Sigmoid colon (tissue), 6 donors: ENCODE measurements at regions not wholly inside any gene's neighbourhood (a gene's known extent, or its start where the extent isn't known, plus 50 kb on each side); places are given as distances from the start of the nearest gene placed in this dataset.
"Not testable (repeated sequence)": the region's sequence is repeated elsewhere in the genome, so short reads cannot be mapped to it uniquely, and the experiment has no call there.

Experiments
- DNase-seq: peaks from one replicate; pipeline ENCODE4 v3.0.0-alpha.2; 2019
- H3K27ac ChIP-seq, 4 donors: fragments of 200-600 bp; sonication (generic); one replicate each; pipeline ENCODE4 v1.5.1; 2016 to 2019; ENCODE audit warnings: mild to moderate bottlenecking in 1 of 4
- H3K27me3 ChIP-seq, 3 donors: fragments of 200-600 bp; sonication (generic); one replicate each; pipeline ENCODE4 v1.5.1; 2019; ENCODE audit warnings: mild to moderate bottlenecking in 1 of 3
- H3K36me3 ChIP-seq, 4 donors: fragments of 200-600 bp; sonication (generic); one replicate each; pipeline ENCODE4 v1.5.1; 2016 to 2019
- H3K4me1 ChIP-seq, 4 donors: fragments of 200-600 bp; sonication (generic); one replicate each; pipeline ENCODE4 v1.5.1; 2017 to 2019
- H3K4me3 ChIP-seq, 4 donors: fragments of 200-600 bp; sonication (generic); one replicate each; pipeline ENCODE4 v1.5.1; 2017 to 2019; ENCODE audit warnings: mild to moderate bottlenecking in 2 of 4, moderate library complexity in 1 of 4
- H3K9me3 ChIP-seq, 4 donors: fragments of 200-600 bp in 3 of 4; sonication (generic) in 3 of 4; one replicate each; pipeline versions ENCODE4 v1.5.1 to v1.6.1; 2013 to 2019
- EP300 ChIP-seq, 4 donors: sonication (generic); formaldehyde crosslinking; IDR thresholded peaks; one replicate each; pipeline ENCODE4 v1.6.1; 2017; ENCODE audit warnings: antibody characterized with exemption in 4 of 4
- POLR2A ChIP-seq, 2 donors: fragments of 450-650 bp; IDR thresholded peaks; one replicate each; pipeline ENCODE4 v1.6.1; 2016; ENCODE audit warnings: antibody characterized with exemption in 2 of 2, mild to moderate bottlenecking in 2 of 2, moderate library complexity in 2 of 2
- POLR2AphosphoS5 ChIP-seq, 4 donors: sonication (generic); formaldehyde crosslinking; IDR thresholded peaks; one replicate each; pipeline ENCODE4 v1.6.1; 2017; ENCODE audit warnings: antibody characterized with exemption in 4 of 4
- WGBS, 2 donors: extraction: QIAGEN DNeasy Blood & Tissue Kit; methylation state at CpG; one replicate each; pipeline ENCODE4 v1.1.7; 2013; 5-methylcytosine and 5-hydroxymethylcytosine counted together
- intact Hi-C: fragments of 100-400 bp; cut with DNase I; formaldehyde crosslinking; loops from one replicate; pipeline ENCODE4 v1.15.1; 2023
- TF ChIP-seq, protein P1 (sequence below), 4 experiments: fragments of 450-650 bp in 3 of 4; fragments of 200-600 bp in 1 of 4; IDR thresholded peaks; one replicate each; pipeline ENCODE4 v1.5.1; 2016 to 2019; ENCODE audit warnings: antibody characterized with exemption in 4 of 4, mild to moderate bottlenecking in 3 of 4, moderate library complexity in 2 of 4
- donor health status: healthy with polysubstance abuse.
- donor health status: healthy.

- no peak for DNase-seq
- intact Hi-C loops = no loop called here
- Histone ChIP-seq H3K4me1 (no peaks in the 10 kb centered on the region), H3K36me3 (no peaks in the 10 kb centered on the region), H3K27me3 (no peaks in the 10 kb centered on the region), H3K4me3 (no peak overlapping the region), H3K27ac (no peak overlapping the region), H3K9me3 (no peaks in the 10 kb centered on the region)
- no peak for TF ChIP-seq POLR2A (IDR thresholded peaks at IDR 0.05)
- TF ChIP-seq POLR2AphosphoS5 (IDR thresholded peaks at IDR 0.05) = no peak
- TF ChIP-seq, protein P1, sequence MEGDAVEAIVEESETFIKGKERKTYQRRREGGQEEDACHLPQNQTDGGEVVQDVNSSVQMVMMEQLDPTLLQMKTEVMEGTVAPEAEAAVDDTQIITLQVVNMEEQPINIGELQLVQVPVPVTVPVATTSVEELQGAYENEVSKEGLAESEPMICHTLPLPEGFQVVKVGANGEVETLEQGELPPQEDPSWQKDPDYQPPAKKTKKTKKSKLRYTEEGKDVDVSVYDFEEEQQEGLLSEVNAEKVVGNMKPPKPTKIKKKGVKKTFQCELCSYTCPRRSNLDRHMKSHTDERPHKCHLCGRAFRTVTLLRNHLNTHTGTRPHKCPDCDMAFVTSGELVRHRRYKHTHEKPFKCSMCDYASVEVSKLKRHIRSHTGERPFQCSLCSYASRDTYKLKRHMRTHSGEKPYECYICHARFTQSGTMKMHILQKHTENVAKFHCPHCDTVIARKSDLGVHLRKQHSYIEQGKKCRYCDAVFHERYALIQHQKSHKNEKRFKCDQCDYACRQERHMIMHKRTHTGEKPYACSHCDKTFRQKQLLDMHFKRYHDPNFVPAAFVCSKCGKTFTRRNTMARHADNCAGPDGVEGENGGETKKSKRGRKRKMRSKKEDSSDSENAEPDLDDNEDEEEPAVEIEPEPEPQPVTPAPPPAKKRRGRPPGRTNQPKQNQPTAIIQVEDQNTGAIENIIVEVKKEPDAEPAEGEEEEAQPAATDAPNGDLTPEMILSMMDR (IDR thresholded peaks at IDR 0.05) = no peak
- TF ChIP-seq EP300 (IDR thresholded peaks at IDR 0.05) = no peak
- WGBS, 2 donors = 83 to 97% methylated on average over 1 of the region's 1 CpG
Measured at GRCh38 chr3:109863701-109864100, 526.4 kb upstream of the DPPA4 start.

GRCh38 chr3:109864452-109864851 is 527.1 kb upstream of the DPPA4 start:
- H3K4me3 ChIP-seq = no peak overlapping the region
- no peaks in the 10 kb centered on the region for H3K4me1 ChIP-seq
- TF ChIP-seq EP300 (IDR thresholded peaks at IDR 0.05) (no peak), POLR2A (IDR thresholded peaks at IDR 0.05) (no peak), POLR2AphosphoS5 (IDR thresholded peaks at IDR 0.05) (no peak)
- TF ChIP-seq, protein P1 (IDR thresholded peaks at IDR 0.05) = no peak
- H3K36me3 ChIP-seq = no peaks in the 10 kb centered on the region
- no peak for DNase-seq
- intact Hi-C loops = no loop called here
- no peaks in the 10 kb centered on the region for H3K27me3 ChIP-seq
- H3K27ac ChIP-seq = no peak overlapping the region
- no peaks in the 10 kb centered on the region for H3K9me3 ChIP-seq

- H3K4me3 ChIP-seq = no peak overlapping the region
- no peak for DNase-seq
- TF ChIP-seq POLR2AphosphoS5 (IDR thresholded peaks at IDR 0.05) = no peak
- no peak for TF ChIP-seq POLR2A (IDR thresholded peaks at IDR 0.05)
- H3K9me3 ChIP-seq = no peaks in the 10 kb centered on the region
- no peaks in the 10 kb centered on the region for H3K4me1 ChIP-seq
- no peak overlapping the region for H3K27ac ChIP-seq
- H3K27me3 ChIP-seq = no peaks in the 10 kb centered on the region
- no peaks in the 10 kb centered on the region for H3K36me3 ChIP-seq
- intact Hi-C loops = no loop called here
Measured at GRCh38 chr3:109869586-109869985, 532.2 kb upstream of the DPPA4 start.

DNA sequence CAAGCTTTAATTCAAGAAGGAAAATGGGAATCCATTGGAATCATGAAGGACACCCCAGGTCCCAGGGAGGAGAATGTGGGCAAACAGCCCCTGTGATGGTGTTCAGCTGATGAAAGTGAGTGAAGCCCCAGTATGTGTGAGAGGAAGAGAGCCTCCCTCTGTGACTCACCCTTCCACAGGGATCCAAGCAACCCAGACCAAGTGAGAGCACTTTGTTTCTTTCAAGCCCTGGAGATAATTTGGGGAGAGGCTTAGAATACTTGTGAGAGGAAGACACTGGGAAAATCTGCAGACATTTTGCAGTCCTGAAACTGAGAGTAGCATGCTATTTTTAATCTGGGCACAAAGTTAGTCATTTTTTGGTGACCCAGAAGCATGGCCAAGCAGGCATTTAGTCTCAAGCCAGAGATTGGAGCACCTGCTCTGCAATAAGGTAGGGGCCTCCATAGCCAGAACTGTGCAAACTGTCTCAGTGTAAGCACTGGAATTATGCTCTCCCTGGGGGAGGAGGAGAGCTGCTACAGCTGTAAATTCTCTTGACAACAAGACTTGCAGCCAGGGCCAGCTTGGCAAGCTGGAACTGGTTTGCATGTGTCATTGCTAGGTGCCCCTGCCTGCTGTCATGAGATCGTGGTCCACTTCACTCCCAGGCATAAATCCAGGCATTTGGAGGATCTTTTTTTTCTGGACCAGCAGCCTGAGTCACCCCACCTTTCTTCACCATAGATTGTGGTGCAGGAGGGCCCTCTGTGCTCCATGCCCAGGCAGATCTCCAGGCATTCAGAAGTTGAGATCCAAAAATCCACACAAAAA is 537.8 kb upstream of the DPPA4 start:
- Histone ChIP-seq H3K27me3 (no peaks in the 10 kb centered on the region), H3K27ac (no peak overlapping the region), H3K36me3 (no peaks in the 10 kb centered on the region), H3K4me1 (no peaks in the 10 kb centered on the region), H3K9me3 (no peaks in the 10 kb centered on the region), H3K4me3 (no peak overlapping the region)
- DNase-seq = no peak
- TF ChIP-seq POLR2AphosphoS5 (IDR thresholded peaks at IDR 0.05) = no peak
- TF ChIP-seq, protein P1 (IDR thresholded peaks at IDR 0.05) = no peak
- no peak for TF ChIP-seq EP300 (IDR thresholded peaks at IDR 0.05)
- TF ChIP-seq POLR2A (IDR thresholded peaks at IDR 0.05) = no peak
- WGBS, 2 donors = 44 to 72% methylated on average over 1 of the region's 1 CpG
- intact Hi-C loops = no loop called here

GRCh38 chr3:109877616-109878015 is 540.3 kb upstream of the DPPA4 start:
- H3K9me3 ChIP-seq, H3K36me3 ChIP-seq, H3K27me3 ChIP-seq, H3K27ac ChIP-seq, H3K4me1 ChIP-seq, DNase-seq, H3K4me3 ChIP-seq, intact Hi-C loops: not testable (repeated sequence)
- WGBS, 2 donors = 90 to 92% methylated on average over 2 of the region's 2 CpGs

DNA sequence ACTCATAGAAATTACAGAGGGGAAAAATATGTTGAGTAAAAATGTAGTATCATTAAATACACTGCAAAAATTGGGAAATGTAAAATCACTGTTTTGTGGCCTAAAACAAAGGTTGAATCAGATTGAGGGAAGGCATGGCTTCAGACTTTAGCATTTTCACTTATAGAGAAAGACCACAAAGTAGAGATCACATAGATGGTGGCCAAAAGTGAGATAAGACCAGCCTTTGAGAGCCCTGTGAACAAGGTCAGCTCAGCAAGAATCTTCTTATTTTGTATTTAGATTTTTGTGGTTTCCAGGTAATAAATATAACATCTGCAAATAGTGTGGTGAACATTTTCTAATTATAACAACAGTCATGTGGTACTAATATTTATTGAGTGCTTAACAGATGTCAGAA is 544.8 kb upstream of the DPPA4 start:
- no peaks in the 10 kb centered on the region for H3K27me3 ChIP-seq
- H3K4me3 ChIP-seq = no peak overlapping the region
- peaks cover 0 to 3% (median 0%) of the 10 kb centered on the region in 4 donors for H3K9me3 ChIP-seq
- intact Hi-C loops = no loop called here
- DNase-seq = no peak
- H3K27ac ChIP-seq = no peak overlapping the region
- H3K36me3 ChIP-seq = no peaks in the 10 kb centered on the region
- H3K4me1 ChIP-seq = no peaks in the 10 kb centered on the region
- TF ChIP-seq POLR2A (IDR thresholded peaks at IDR 0.05) (no peak), EP300 (IDR thresholded peaks at IDR 0.05) (no peak), POLR2AphosphoS5 (IDR thresholded peaks at IDR 0.05) (no peak)
- TF ChIP-seq, protein P1 (IDR thresholded peaks at IDR 0.05) = no peak
